Nephron (organoid): ENCODE measurements at regions not wholly inside any gene's neighbourhood (a gene's known extent, or its start where the extent isn't known, plus 50 kb on each side); places are given as distances from the start of the nearest gene placed in this dataset.
"Not testable (repeated sequence)": the region's sequence is repeated elsewhere in the genome, so short reads cannot be mapped to it uniquely, and the experiment has no call there.

Experiments
- H3K27ac Mint-ChIP-seq, 3 experiments: 2 replicates each; pipeline ENCODE4 v1.8.0; 2020; ENCODE audit warnings: mixed read lengths in 3 of 3, mild to moderate bottlenecking in 2 of 3, moderate library complexity in 1 of 3
- H3K27me3 Mint-ChIP-seq: 2 replicates; pipeline ENCODE4 v1.8.0; 2021; ENCODE audit warnings: low read depth, mild to moderate bottlenecking, moderate library complexity, mixed read lengths
- H3K36me3 Mint-ChIP-seq: 2 replicates; pipeline ENCODE4 v1.8.0; 2020; ENCODE audit warnings: low read depth, mixed read lengths
- H3K4me1 Mint-ChIP-seq: 2 replicates; pipeline ENCODE4 v1.8.0; 2020; ENCODE audit warnings: mixed read lengths
- H3K4me3 Mint-ChIP-seq, 3 experiments: 2 replicates each; pipeline ENCODE4 v1.8.0; 2020; ENCODE audit warnings: mild to moderate bottlenecking in 3 of 3, mixed read lengths in 3 of 3, moderate library complexity in 2 of 3
- H3K9me3 Mint-ChIP-seq: 2 replicates; pipeline ENCODE4 v1.8.0; 2020; ENCODE audit warnings: mixed read lengths
- CTCF ChIP-seq, 3 experiments: fragments of 200-600 bp; sonication (generic); IDR thresholded peaks; one replicate each; pipeline ENCODE4 v1.5.0; 2021; ENCODE audit warnings: antibody characterized with exemption in 3 of 3; ENCODE audit not compliant: unreplicated experiment in 3 of 3

GRCh38 chr22:33149611-33150010, 91.4 kb upstream of the SYN3 start:
- no peak overlapping the region for H3K27ac Mint-ChIP-seq
- H3K36me3 Mint-ChIP-seq, result no peaks in the 10 kb centered on the region
- H3K4me3 Mint-ChIP-seq, result no peak overlapping the region
- peaks cover 2% of the 10 kb centered on the region for H3K9me3 Mint-ChIP-seq
- no peak for TF ChIP-seq CTCF (IDR thresholded peaks at IDR 0.05; ENCODE audit: unreplicated experiment in 3 of 3)
- H3K4me1 Mint-ChIP-seq, result no peaks in the 10 kb centered on the region
- peaks cover 8% of the 10 kb centered on the region for H3K27me3 Mint-ChIP-seq

- TF ChIP-seq CTCF (IDR thresholded peaks at IDR 0.05; ENCODE audit: unreplicated experiment in 3 of 3), result no peak
- H3K27me3 Mint-ChIP-seq, result peaks cover 11% of the 10 kb centered on the region
- H3K4me3 Mint-ChIP-seq, result no peak overlapping the region
- H3K36me3 Mint-ChIP-seq, result no peaks in the 10 kb centered on the region
- H3K9me3 Mint-ChIP-seq, result peaks cover 5% of the 10 kb centered on the region
- H3K4me1 Mint-ChIP-seq, result no peaks in the 10 kb centered on the region
- no peak overlapping the region for H3K27ac Mint-ChIP-seq
Measured at GRCh38 chr22:33144721-33145120, 86.5 kb upstream of the SYN3 start.

- H3K4me3 Mint-ChIP-seq, result no peak overlapping the region
- peaks cover 7% of the 10 kb centered on the region for H3K9me3 Mint-ChIP-seq
- peaks cover 15% of the 10 kb centered on the region for H3K27me3 Mint-ChIP-seq
- H3K4me1 Mint-ChIP-seq, result no peaks in the 10 kb centered on the region
- no peaks in the 10 kb centered on the region for H3K36me3 Mint-ChIP-seq
- H3K27ac Mint-ChIP-seq, result no peak overlapping the region
- TF ChIP-seq CTCF (IDR thresholded peaks at IDR 0.05; ENCODE audit: unreplicated experiment in 3 of 3), result no peak
Measured at GRCh38 chr22:33142282-33143055, 84.3 kb upstream of the SYN3 start.

- H3K36me3 Mint-ChIP-seq, result no peaks in the 10 kb centered on the region
- no peak overlapping the region for H3K4me3 Mint-ChIP-seq
- no peak for TF ChIP-seq CTCF (IDR thresholded peaks at IDR 0.05; ENCODE audit: unreplicated experiment in 3 of 3)
- peaks cover 12% of the 10 kb centered on the region for H3K9me3 Mint-ChIP-seq
- no peak overlapping the region for H3K27ac Mint-ChIP-seq
- no peaks in the 10 kb centered on the region for H3K4me1 Mint-ChIP-seq
- H3K27me3 Mint-ChIP-seq, result peaks cover 12% of the 10 kb centered on the region
Measured at GRCh38 chr22:33139937-33140336, 81.8 kb upstream of the SYN3 start.

GRCh38 chr22:33138333-33138732, 80.2 kb upstream of the SYN3 start:
- not testable (repeated sequence) for H3K36me3 Mint-ChIP-seq, H3K4me1 Mint-ChIP-seq
- H3K27me3 Mint-ChIP-seq, result peaks cover 12% of the 10 kb centered on the region

GRCh38 chr22:33130473-33130872, 72.3 kb upstream of the SYN3 start:
- H3K36me3 Mint-ChIP-seq, result no peaks in the 10 kb centered on the region
- H3K4me3 Mint-ChIP-seq, result no peak overlapping the region
- no peak overlapping the region for H3K27ac Mint-ChIP-seq
- H3K27me3 Mint-ChIP-seq, result peaks cover 9% of the 10 kb centered on the region
- H3K9me3 Mint-ChIP-seq, result no peaks in the 10 kb centered on the region
- TF ChIP-seq CTCF (IDR thresholded peaks at IDR 0.05; ENCODE audit: unreplicated experiment in 3 of 3), result no peak
- no peaks in the 10 kb centered on the region for H3K4me1 Mint-ChIP-seq

More at GRCh38 chr22:33138333-33138732, 80.2 kb upstream of the SYN3 start:
- H3K27ac Mint-ChIP-seq, H3K4me3 Mint-ChIP-seq: not testable (repeated sequence)
- peaks cover 12% of the 10 kb centered on the region for H3K9me3 Mint-ChIP-seq
